ENCODE measurements at regions not wholly inside any gene's neighbourhood (a gene's known extent, or its start where the extent isn't known, plus 50 kb on each side); places are given as distances from the start of the nearest gene placed in this dataset.

DNA sequence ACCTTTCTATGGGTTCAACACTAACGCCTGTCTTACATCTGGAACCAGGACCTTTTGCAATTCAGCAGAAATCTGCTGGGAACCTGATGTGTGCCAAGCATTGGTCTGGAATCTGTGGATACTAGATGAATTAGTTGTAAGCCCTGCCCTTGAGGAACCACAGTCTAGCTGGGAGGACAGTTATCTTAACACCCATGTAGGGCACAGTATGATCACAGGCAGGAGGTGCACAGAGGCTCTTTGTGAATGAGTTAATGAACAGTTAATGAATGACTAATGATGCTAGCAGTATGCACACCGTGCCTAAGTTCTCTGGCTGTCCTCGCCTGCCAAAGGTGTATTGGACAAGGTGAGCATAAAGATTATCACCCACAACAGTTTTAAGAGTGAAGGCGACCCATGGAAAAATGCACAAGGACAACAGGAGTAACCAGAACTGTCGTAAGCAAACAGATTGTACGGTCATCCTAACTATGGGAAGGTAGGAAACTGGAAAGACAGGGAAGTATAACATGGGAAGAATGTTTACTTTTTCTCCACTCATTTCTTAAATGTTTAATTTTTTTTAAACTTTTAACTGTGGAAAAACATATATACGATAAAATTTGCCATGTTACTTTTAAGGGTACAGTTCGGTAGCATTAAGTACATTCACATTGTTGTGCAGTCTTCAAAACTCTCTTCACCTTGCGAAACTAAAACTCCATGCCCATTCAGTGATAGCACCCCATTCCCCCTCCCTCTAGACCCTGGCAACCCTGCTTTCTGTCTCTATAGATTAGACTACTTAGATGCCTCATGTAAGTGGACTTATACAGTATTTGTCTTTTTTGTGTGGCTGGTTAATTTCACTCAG is 139.9 kb downstream of the CXCL12 start:
- no peak overlapping the region for H3K27ac ChIP-seq (ENCODE audit: low read depth, low read length)
- H3K4me3 ChIP-seq (ENCODE audit: low read depth in 1 of 2, low read length in 2 of 2): no peak overlapping the region
- no peaks in the 10 kb centered on the region for H3K4me1 ChIP-seq (ENCODE audit: control insufficient read depth in 1 of 2, insufficient read depth in 2 of 2, low read length in 2 of 2)
- H3K36me3 ChIP-seq (ENCODE audit: control insufficient read depth in 1 of 2, insufficient read depth in 2 of 2, low read length in 2 of 2): no peaks in the 10 kb centered on the region
- H3K9ac ChIP-seq (ENCODE audit: low read depth in 1 of 2, low read length in 2 of 2): no peak overlapping the region
- no peaks in the 10 kb centered on the region for H3K27me3 ChIP-seq (ENCODE audit: control insufficient read depth in 1 of 2, insufficient read depth in 2 of 2, low read length in 2 of 2)
- H3K9me3 ChIP-seq (ENCODE audit: control insufficient read depth in 1 of 2, low read length in 2 of 2): no peaks in the 10 kb centered on the region

GRCh38 chr10:44243851-44244510 is 140.9 kb downstream of the CXCL12 start:
- Histone ChIP-seq H3K36me3 (ENCODE audit: control insufficient read depth in 1 of 2, insufficient read depth in 2 of 2, low read length in 2 of 2) (no peaks in the 10 kb centered on the region), H3K4me3 (ENCODE audit: low read depth in 1 of 2, low read length in 2 of 2) (no peak overlapping the region), H3K4me1 (ENCODE audit: control insufficient read depth in 1 of 2, insufficient read depth in 2 of 2, low read length in 2 of 2) (no peaks in the 10 kb centered on the region), H3K9ac (ENCODE audit: low read depth in 1 of 2, low read length in 2 of 2) (no peak overlapping the region), H3K27ac (ENCODE audit: low read depth, low read length) (no peak overlapping the region), H3K27me3 (ENCODE audit: control insufficient read depth in 1 of 2, insufficient read depth in 2 of 2, low read length in 2 of 2) (no peaks in the 10 kb centered on the region), H3K9me3 (ENCODE audit: control insufficient read depth in 1 of 2, low read length in 2 of 2) (no peaks in the 10 kb centered on the region)

- H3K36me3 ChIP-seq (ENCODE audit: control insufficient read depth in 1 of 2, insufficient read depth in 2 of 2, low read length in 2 of 2): no peaks in the 10 kb centered on the region
- no peaks in the 10 kb centered on the region for H3K4me1 ChIP-seq (ENCODE audit: control insufficient read depth in 1 of 2, insufficient read depth in 2 of 2, low read length in 2 of 2)
- H3K4me3 ChIP-seq (ENCODE audit: low read depth in 1 of 2, low read length in 2 of 2): no peak overlapping the region
- no peak overlapping the region for H3K9ac ChIP-seq (ENCODE audit: low read depth in 1 of 2, low read length in 2 of 2)
- H3K27ac ChIP-seq (ENCODE audit: low read depth, low read length): no peak overlapping the region
- no peaks in the 10 kb centered on the region for H3K27me3 ChIP-seq (ENCODE audit: control insufficient read depth in 1 of 2, insufficient read depth in 2 of 2, low read length in 2 of 2)
- H3K9me3 ChIP-seq (ENCODE audit: control insufficient read depth in 1 of 2, low read length in 2 of 2): no peaks in the 10 kb centered on the region
These were observed 142.1 kb downstream of the CXCL12 start for GRCh38 chr10:44242826-44243225.

GRCh38 chr10:44242091-44242490 is 142.8 kb downstream of the CXCL12 start:
- H3K36me3 ChIP-seq (ENCODE audit: control insufficient read depth in 1 of 2, insufficient read depth in 2 of 2, low read length in 2 of 2): no peaks in the 10 kb centered on the region
- no peak overlapping the region for H3K4me3 ChIP-seq (ENCODE audit: low read depth in 1 of 2, low read length in 2 of 2)
- H3K27me3 ChIP-seq (ENCODE audit: control insufficient read depth in 1 of 2, insufficient read depth in 2 of 2, low read length in 2 of 2): no peaks in the 10 kb centered on the region
- no peaks in the 10 kb centered on the region for H3K9me3 ChIP-seq (ENCODE audit: control insufficient read depth in 1 of 2, low read length in 2 of 2)
- no peak overlapping the region for H3K27ac ChIP-seq (ENCODE audit: low read depth, low read length)
- H3K4me1 ChIP-seq (ENCODE audit: control insufficient read depth in 1 of 2, insufficient read depth in 2 of 2, low read length in 2 of 2): no peaks in the 10 kb centered on the region
- H3K9ac ChIP-seq (ENCODE audit: low read depth in 1 of 2, low read length in 2 of 2): no peak overlapping the region

- Histone ChIP-seq H3K36me3 (ENCODE audit: control insufficient read depth in 1 of 2, insufficient read depth in 2 of 2, low read length in 2 of 2) (no peaks in the 10 kb centered on the region), H3K9ac (ENCODE audit: low read depth in 1 of 2, low read length in 2 of 2) (no peak overlapping the region), H3K9me3 (ENCODE audit: control insufficient read depth in 1 of 2, low read length in 2 of 2) (no peaks in the 10 kb centered on the region), H3K4me3 (ENCODE audit: low read depth in 1 of 2, low read length in 2 of 2) (no peak overlapping the region), H3K27ac (ENCODE audit: low read depth, low read length) (no peak overlapping the region), H3K4me1 (ENCODE audit: control insufficient read depth in 1 of 2, insufficient read depth in 2 of 2, low read length in 2 of 2) (no peaks in the 10 kb centered on the region), H3K27me3 (ENCODE audit: control insufficient read depth in 1 of 2, insufficient read depth in 2 of 2, low read length in 2 of 2) (no peaks in the 10 kb centered on the region)
These were observed 144.2 kb downstream of the CXCL12 start for GRCh38 chr10:44240584-44241205.

DNA sequence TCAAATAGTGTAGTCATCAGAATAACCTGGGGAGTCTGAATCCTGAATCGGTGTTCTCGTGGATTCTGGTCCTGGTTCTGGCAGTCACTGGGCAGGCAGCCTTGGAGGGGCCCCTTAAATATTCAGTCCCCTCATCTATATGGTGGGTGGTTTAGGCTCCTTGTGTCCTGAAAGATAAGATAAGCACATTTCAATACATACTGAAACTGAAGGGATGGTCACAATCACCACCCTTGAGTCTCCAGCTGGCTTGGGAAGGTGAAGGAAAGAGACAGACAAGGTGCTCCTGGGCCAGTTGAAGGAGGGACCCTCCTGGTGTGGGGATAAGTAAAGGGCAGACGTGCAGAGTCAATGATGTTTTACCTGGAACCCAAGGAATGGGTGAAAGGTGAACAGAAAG is 146.7 kb downstream of the CXCL12 start:
- Histone ChIP-seq H3K27ac (ENCODE audit: low read depth, low read length) (no peak overlapping the region), H3K27me3 (ENCODE audit: control insufficient read depth in 1 of 2, insufficient read depth in 2 of 2, low read length in 2 of 2) (no peaks in the 10 kb centered on the region), H3K9me3 (ENCODE audit: control insufficient read depth in 1 of 2, low read length in 2 of 2) (no peaks in the 10 kb centered on the region), H3K4me1 (ENCODE audit: control insufficient read depth in 1 of 2, insufficient read depth in 2 of 2, low read length in 2 of 2) (no peaks in the 10 kb centered on the region), H3K9ac (ENCODE audit: low read depth in 1 of 2, low read length in 2 of 2) (no peak overlapping the region), H3K36me3 (ENCODE audit: control insufficient read depth in 1 of 2, insufficient read depth in 2 of 2, low read length in 2 of 2) (no peaks in the 10 kb centered on the region), H3K4me3 (ENCODE audit: low read depth in 1 of 2, low read length in 2 of 2) (no peak overlapping the region)

- H3K9ac ChIP-seq (ENCODE audit: low read depth in 1 of 2, low read length in 2 of 2): no peak overlapping the region
- no peaks in the 10 kb centered on the region for H3K9me3 ChIP-seq (ENCODE audit: control insufficient read depth in 1 of 2, low read length in 2 of 2)
- H3K27me3 ChIP-seq (ENCODE audit: control insufficient read depth in 1 of 2, insufficient read depth in 2 of 2, low read length in 2 of 2): no peaks in the 10 kb centered on the region
- H3K27ac ChIP-seq (ENCODE audit: low read depth, low read length): no peak overlapping the region
- H3K36me3 ChIP-seq (ENCODE audit: control insufficient read depth in 1 of 2, insufficient read depth in 2 of 2, low read length in 2 of 2): no peaks in the 10 kb centered on the region
- no peaks in the 10 kb centered on the region for H3K4me1 ChIP-seq (ENCODE audit: control insufficient read depth in 1 of 2, insufficient read depth in 2 of 2, low read length in 2 of 2)
- H3K4me3 ChIP-seq (ENCODE audit: low read depth in 1 of 2, low read length in 2 of 2): no peak overlapping the region
These were observed 147.4 kb downstream of the CXCL12 start for GRCh38 chr10:44237364-44238049.

DNA sequence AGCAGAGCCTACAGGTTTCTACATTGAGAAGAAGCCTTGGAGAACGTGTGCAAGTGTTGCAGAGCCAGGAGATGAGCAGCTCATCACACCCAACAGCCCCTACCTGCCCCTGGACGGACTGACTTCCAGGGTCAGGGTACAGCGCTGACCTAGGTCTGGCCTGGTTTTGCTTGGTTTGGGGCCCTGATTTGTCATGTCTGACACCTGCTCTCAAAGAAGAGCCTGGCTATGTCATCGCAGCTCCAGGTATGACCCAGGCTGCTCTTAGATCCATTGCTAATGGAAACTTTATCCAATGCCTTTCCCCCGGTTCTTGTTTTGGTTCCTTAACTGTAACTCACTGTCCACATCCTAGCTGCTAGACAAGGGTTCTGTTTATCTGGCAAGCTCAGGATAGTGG is 149.5 kb downstream of the CXCL12 start:
- Histone ChIP-seq H3K27me3 (ENCODE audit: control insufficient read depth in 1 of 2, insufficient read depth in 2 of 2, low read length in 2 of 2) (no peaks in the 10 kb centered on the region), H3K4me3 (ENCODE audit: low read depth in 1 of 2, low read length in 2 of 2) (no peak overlapping the region), H3K9ac (ENCODE audit: low read depth in 1 of 2, low read length in 2 of 2) (no peak overlapping the region), H3K9me3 (ENCODE audit: control insufficient read depth in 1 of 2, low read length in 2 of 2) (no peaks in the 10 kb centered on the region), H3K36me3 (ENCODE audit: control insufficient read depth in 1 of 2, insufficient read depth in 2 of 2, low read length in 2 of 2) (no peaks in the 10 kb centered on the region), H3K4me1 (ENCODE audit: control insufficient read depth in 1 of 2, insufficient read depth in 2 of 2, low read length in 2 of 2) (no peaks in the 10 kb centered on the region), H3K27ac (ENCODE audit: low read depth, low read length) (no peak overlapping the region)

- no peak overlapping the region for H3K4me3 ChIP-seq (ENCODE audit: low read depth in 1 of 2, low read length in 2 of 2)
- no peaks in the 10 kb centered on the region for H3K27me3 ChIP-seq (ENCODE audit: control insufficient read depth in 1 of 2, insufficient read depth in 2 of 2, low read length in 2 of 2)
- no peaks in the 10 kb centered on the region for H3K4me1 ChIP-seq (ENCODE audit: control insufficient read depth in 1 of 2, insufficient read depth in 2 of 2, low read length in 2 of 2)
- no peaks in the 10 kb centered on the region for H3K36me3 ChIP-seq (ENCODE audit: control insufficient read depth in 1 of 2, insufficient read depth in 2 of 2, low read length in 2 of 2)
- H3K9ac ChIP-seq (ENCODE audit: low read depth in 1 of 2, low read length in 2 of 2): no peak overlapping the region
- H3K27ac ChIP-seq (ENCODE audit: low read depth, low read length): no peak overlapping the region
- H3K9me3 ChIP-seq (ENCODE audit: control insufficient read depth in 1 of 2, low read length in 2 of 2): no peaks in the 10 kb centered on the region
These were observed 150.4 kb downstream of the CXCL12 start for GRCh38 chr10:44234483-44234875.
